Esophagus muscularis mucosa (tissue), 4 donors: ENCODE measurements at regions not wholly inside any gene's neighbourhood (a gene's known extent, or its start where the extent isn't known, plus 50 kb on each side); places are given as distances from the start of the nearest gene placed in this dataset.

Experiments used
- DNase-seq: peaks from one replicate; pipeline ENCODE4 v3.0.0-alpha.2; 2017; ENCODE audit errors: extremely low spot score
- H3K27ac ChIP-seq, 4 donors: fragments of 200-600 bp; sonication (generic); replicated peaks in 1 of 4; 1 replicate in 3 of 4; 2 replicates in 1 of 4; pipeline ENCODE4 v1.5.1; 2016 to 2019; ENCODE audit warnings: mild to moderate bottlenecking in 1 of 4
- H3K27me3 ChIP-seq, 4 donors: fragments of 200-600 bp; sonication (generic); one replicate each; pipeline versions ENCODE4 v1.5.1 to v1.6.0; 2016 to 2019
- H3K36me3 ChIP-seq, 4 donors: fragments of 200-600 bp; sonication (generic); one replicate each; pipeline ENCODE4 v1.5.1; 2016 to 2019
- H3K4me1 ChIP-seq, 4 donors: fragments of 200-600 bp; sonication (generic); one replicate each; pipeline ENCODE4 v1.5.1; 2016 to 2019
- H3K4me3 ChIP-seq, 4 donors: fragments of 200-600 bp; sonication (generic); 1 replicate in 2 of 4; 2 replicates in 2 of 4; pipeline ENCODE4 v1.5.1; 2016 to 2019; ENCODE audit warnings: mild to moderate bottlenecking in 4 of 4, moderate library complexity in 1 of 4
- H3K9me3 ChIP-seq, 4 donors: fragments of 200-600 bp; sonication (generic); 1 replicate in 3 of 4; 2 replicates in 1 of 4; pipeline ENCODE4 v1.5.1; 2016 to 2019
- EP300 ChIP-seq: sonication (generic); formaldehyde crosslinking; IDR thresholded peaks from one replicate; pipeline ENCODE4 v1.6.1; 2017; ENCODE audit warnings: antibody characterized with exemption
- POLR2A ChIP-seq: fragments of 450-650 bp; IDR thresholded peaks from one replicate; pipeline ENCODE4 v1.6.1; 2017; ENCODE audit warnings: antibody characterized with exemption, moderate library complexity, mild to moderate bottlenecking, low read depth
- POLR2AphosphoS5 ChIP-seq, 2 donors: sonication (generic); formaldehyde crosslinking; IDR thresholded peaks; one replicate each; pipeline ENCODE4 v1.6.1; 2017; ENCODE audit warnings: antibody characterized with exemption in 2 of 2
- WGBS: methylation state at CpG from one replicate; pipeline ENCODE4 v1.1.5; 2018; 5-methylcytosine and 5-hydroxymethylcytosine counted together
- intact Hi-C: fragments of 100-400 bp; cut with DNase I; formaldehyde crosslinking; loops from one replicate; pipeline ENCODE4 v1.15.1; 2023
- TF ChIP-seq, protein P1 (sequence below), 3 experiments: fragments of 200-600 bp in 2 of 3; fragments of 450-650 bp in 1 of 3; sonication (generic) in 2 of 3; IDR thresholded peaks; one replicate each; pipeline ENCODE4 v1.5.1; 2017 to 2019; ENCODE audit warnings: antibody characterized with exemption in 3 of 3, mild to moderate bottlenecking in 2 of 3, moderate library complexity in 1 of 3

DNA sequence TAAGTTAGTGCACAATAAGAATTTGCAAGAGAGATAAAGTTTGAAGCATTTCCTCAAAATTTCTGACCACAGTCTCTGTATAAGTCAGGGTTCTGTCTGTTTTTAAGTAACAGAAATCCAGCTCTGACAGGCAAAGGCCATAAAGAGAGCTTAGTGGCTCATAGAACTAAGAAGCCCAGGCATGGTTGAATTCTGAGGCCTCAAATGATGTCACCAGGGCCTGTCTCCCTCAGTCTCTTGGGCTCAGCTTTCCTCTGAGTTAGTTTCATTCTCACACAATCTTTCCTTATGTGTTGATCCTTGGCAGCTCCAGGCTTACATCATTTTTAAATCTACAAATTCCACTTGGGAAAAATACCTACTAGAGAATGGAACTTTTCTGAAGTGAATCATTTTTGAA is 173.4 kb upstream of the ATP2B1 start:
- intact Hi-C loops = no loop called here
- Histone ChIP-seq H3K9me3 (no peaks in the 10 kb centered on the region), H3K4me3 (no peak overlapping the region), H3K36me3 (no peaks in the 10 kb centered on the region), H3K4me1 (no peaks in the 10 kb centered on the region), H3K27ac (no peak overlapping the region), H3K27me3 (no peaks in the 10 kb centered on the region)
- TF ChIP-seq, protein P1, sequence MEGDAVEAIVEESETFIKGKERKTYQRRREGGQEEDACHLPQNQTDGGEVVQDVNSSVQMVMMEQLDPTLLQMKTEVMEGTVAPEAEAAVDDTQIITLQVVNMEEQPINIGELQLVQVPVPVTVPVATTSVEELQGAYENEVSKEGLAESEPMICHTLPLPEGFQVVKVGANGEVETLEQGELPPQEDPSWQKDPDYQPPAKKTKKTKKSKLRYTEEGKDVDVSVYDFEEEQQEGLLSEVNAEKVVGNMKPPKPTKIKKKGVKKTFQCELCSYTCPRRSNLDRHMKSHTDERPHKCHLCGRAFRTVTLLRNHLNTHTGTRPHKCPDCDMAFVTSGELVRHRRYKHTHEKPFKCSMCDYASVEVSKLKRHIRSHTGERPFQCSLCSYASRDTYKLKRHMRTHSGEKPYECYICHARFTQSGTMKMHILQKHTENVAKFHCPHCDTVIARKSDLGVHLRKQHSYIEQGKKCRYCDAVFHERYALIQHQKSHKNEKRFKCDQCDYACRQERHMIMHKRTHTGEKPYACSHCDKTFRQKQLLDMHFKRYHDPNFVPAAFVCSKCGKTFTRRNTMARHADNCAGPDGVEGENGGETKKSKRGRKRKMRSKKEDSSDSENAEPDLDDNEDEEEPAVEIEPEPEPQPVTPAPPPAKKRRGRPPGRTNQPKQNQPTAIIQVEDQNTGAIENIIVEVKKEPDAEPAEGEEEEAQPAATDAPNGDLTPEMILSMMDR (IDR thresholded peaks at IDR 0.05) = no peak
- no peak for TF ChIP-seq POLR2A
- TF ChIP-seq POLR2AphosphoS5 (IDR thresholded peaks at IDR 0.05) = no peak
- no peak for TF ChIP-seq EP300
- DNase-seq = no peak

DNA sequence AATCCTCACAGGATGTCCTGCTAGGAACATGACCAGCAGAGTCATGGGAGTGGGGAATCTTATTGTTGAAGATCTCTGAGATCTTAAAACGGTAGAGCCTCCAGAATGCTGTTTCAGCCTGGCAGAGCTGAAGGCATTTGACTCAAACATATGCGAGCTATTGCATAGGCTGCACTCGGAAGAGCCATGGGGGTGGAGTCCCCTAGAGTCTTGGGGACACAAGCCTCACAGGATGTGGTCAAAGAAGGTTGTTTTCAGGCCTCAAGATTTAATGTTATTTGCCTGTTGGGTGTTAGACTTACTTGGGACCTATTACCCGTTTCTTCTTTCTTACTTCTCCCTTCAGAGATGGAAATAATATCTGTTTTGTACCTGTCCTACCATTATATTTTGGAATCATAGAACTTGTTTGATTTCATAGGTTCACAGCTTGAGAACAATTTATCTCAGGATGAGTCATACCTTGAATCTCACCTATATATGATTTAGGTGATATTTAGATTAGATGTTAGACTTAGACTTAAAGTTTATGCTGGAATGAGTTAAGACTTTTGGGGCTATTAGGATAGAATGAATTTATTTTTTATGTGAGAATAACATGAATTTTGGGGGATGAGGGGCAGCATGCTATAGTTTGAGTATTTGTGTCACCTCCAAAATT is 172.2 kb upstream of the ATP2B1 start:
- H3K36me3 ChIP-seq = no peaks in the 10 kb centered on the region
- no peak overlapping the region for H3K4me3 ChIP-seq
- no peaks in the 10 kb centered on the region for H3K4me1 ChIP-seq
- TF ChIP-seq, protein P1 (IDR thresholded peaks at IDR 0.05) = no peak
- TF ChIP-seq EP300 = no peak
- no peak for TF ChIP-seq POLR2AphosphoS5 (IDR thresholded peaks at IDR 0.05)
- TF ChIP-seq POLR2A = no peak
- no peaks in the 10 kb centered on the region for H3K27me3 ChIP-seq
- no peaks in the 10 kb centered on the region for H3K9me3 ChIP-seq
- no peak overlapping the region for H3K27ac ChIP-seq
- intact Hi-C loops = no loop called here
- 58% methylated on average over 4 of the region's 4 CpGs for WGBS
- no peak for DNase-seq

DNA sequence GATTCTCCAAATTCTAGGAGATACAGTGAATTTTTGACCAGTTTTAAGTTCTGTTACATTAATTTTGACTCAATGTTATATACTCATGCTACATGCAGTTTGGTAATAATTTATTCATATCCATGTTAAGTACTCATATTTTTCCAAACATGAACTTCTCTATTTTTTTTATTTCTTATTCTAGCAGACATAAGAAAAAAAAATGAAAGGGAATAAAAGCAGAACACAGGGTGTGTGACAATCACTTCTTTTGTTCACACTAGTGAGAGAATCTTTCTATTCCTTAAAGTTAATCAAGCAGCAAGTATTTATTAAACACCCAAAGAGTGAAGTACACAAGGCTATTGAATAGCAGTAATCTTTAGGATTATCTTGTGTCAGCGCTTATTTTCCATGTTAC is 171.1 kb upstream of the ATP2B1 start:
- Histone ChIP-seq H3K27ac (no peak overlapping the region), H3K4me1 (no peaks in the 10 kb centered on the region), H3K36me3 (no peaks in the 10 kb centered on the region), H3K9me3 (no peaks in the 10 kb centered on the region), H3K4me3 (no peak overlapping the region), H3K27me3 (no peaks in the 10 kb centered on the region)
- WGBS = 93% methylated on average over 1 of the region's 1 CpG
- intact Hi-C loops = no loop called here
- TF ChIP-seq, protein P1 (IDR thresholded peaks at IDR 0.05) = no peak
- TF ChIP-seq EP300 (no peak), POLR2AphosphoS5 (IDR thresholded peaks at IDR 0.05) (no peak), POLR2A (no peak)
- DNase-seq = no peak

DNA sequence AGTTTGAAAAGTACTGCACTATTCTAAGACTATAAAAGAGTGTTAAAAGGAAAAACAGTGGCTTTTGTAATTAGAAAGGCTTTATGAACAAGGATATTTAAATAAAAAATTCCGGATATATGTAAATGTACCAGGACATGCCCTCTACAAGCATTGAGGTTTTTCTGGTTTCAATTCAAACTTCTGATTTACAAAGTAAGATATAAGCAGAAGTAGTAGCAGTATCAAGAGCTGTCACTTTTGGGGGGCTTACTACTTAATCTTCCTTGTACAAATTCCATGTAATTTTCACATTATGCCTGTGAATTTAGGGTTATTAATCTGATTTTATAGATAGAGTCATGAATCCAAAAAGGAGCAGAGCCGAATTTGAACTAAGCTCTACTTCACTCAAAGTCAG is 170.3 kb upstream of the ATP2B1 start:
- Histone ChIP-seq H3K4me1 (no peaks in the 10 kb centered on the region), H3K27ac (no peak overlapping the region), H3K4me3 (no peak overlapping the region), H3K36me3 (no peaks in the 10 kb centered on the region), H3K9me3 (no peaks in the 10 kb centered on the region), H3K27me3 (no peaks in the 10 kb centered on the region)
- intact Hi-C loops = no loop called here
- no peak for DNase-seq
- 83% methylated on average over 2 of the region's 2 CpGs for WGBS
- TF ChIP-seq POLR2AphosphoS5 (IDR thresholded peaks at IDR 0.05) = no peak
- no peak for TF ChIP-seq EP300
- TF ChIP-seq, protein P1 (IDR thresholded peaks at IDR 0.05) = no peak
- TF ChIP-seq POLR2A = no peak

DNA sequence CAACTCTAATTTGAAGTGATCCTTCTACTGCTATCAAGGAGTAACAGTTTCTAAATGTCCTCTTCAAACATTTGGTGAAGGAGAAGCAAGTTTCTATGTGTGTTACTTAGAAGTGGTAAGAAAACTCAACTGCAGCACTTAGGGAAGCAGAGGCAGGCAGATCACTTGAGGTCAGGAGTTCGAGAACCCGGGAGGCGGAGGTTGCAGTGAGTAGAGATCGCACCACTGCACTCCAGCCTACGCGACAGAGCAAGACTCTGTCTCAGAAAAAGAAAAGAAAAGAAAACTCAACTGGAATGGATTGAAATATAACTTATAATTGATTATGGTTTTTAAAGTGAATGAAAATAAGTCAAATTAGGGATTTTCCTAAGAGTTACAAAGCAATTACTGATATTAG is 169.7 kb upstream of the ATP2B1 start:
- Histone ChIP-seq H3K4me1 (peaks cover 0 to 3% (median 0%) of the 10 kb centered on the region in 4 donors), H3K36me3 (no peaks in the 10 kb centered on the region), H3K4me3 (no peak overlapping the region), H3K27me3 (no peaks in the 10 kb centered on the region), H3K27ac (no peak overlapping the region), H3K9me3 (no peaks in the 10 kb centered on the region)
- no peak for DNase-seq
- TF ChIP-seq POLR2A (no peak), POLR2AphosphoS5 (IDR thresholded peaks at IDR 0.05) (no peak), EP300 (no peak)
- TF ChIP-seq, protein P1 (IDR thresholded peaks at IDR 0.05) = no peak
- intact Hi-C loops = no loop called here
- WGBS = 98% methylated on average over 6 of the region's 6 CpGs
